ENCODE measurements at regions not wholly inside any gene's neighbourhood (a gene's known extent, or its start where the extent isn't known, plus 50 kb on each side); places are given as distances from the start of the nearest gene placed in this dataset.

DNA sequence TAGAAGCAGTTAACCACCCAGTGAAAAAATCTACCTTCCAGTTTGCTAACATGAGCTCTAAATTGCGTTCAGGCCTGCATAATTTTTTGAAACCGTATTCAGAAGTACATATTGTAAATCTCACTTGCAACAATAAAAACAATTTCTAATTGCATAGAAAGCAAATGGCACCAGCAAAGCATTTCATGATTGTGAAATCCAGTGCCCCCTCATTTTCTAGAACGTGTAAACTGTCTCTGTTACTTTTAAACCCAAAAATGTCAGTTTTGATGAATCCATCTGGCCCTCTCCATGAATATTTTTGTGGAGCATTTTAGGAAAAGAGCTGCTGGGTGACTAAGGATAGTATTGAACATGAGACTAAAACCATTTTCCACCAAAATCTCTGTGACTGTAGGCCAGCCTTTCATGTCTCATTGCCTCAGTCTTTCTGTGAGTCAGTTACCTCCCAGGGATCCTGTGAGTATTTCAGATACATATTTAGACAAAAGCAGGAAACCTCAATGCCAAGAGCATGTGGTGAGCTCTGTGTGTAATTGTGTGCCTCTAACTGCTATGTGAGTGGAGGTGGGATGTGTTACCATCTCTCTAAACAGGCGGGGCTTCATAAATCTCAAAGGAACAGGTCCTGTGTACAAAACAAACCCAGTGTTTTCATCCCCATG lies 477.8 kb upstream of the DCC start:
- TF ChIP-seq, protein P1, sequence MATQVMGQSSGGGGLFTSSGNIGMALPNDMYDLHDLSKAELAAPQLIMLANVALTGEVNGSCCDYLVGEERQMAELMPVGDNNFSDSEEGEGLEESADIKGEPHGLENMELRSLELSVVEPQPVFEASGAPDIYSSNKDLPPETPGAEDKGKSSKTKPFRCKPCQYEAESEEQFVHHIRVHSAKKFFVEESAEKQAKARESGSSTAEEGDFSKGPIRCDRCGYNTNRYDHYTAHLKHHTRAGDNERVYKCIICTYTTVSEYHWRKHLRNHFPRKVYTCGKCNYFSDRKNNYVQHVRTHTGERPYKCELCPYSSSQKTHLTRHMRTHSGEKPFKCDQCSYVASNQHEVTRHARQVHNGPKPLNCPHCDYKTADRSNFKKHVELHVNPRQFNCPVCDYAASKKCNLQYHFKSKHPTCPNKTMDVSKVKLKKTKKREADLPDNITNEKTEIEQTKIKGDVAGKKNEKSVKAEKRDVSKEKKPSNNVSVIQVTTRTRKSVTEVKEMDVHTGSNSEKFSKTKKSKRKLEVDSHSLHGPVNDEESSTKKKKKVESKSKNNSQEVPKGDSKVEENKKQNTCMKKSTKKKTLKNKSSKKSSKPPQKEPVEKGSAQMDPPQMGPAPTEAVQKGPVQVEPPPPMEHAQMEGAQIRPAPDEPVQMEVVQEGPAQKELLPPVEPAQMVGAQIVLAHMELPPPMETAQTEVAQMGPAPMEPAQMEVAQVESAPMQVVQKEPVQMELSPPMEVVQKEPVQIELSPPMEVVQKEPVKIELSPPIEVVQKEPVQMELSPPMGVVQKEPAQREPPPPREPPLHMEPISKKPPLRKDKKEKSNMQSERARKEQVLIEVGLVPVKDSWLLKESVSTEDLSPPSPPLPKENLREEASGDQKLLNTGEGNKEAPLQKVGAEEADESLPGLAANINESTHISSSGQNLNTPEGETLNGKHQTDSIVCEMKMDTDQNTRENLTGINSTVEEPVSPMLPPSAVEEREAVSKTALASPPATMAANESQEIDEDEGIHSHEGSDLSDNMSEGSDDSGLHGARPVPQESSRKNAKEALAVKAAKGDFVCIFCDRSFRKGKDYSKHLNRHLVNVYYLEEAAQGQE (IDR thresholded peaks at IDR 0.05; ENCODE audit: insufficient replicate concordance, low read depth), result no peak
- TF ChIP-seq, protein P2, sequence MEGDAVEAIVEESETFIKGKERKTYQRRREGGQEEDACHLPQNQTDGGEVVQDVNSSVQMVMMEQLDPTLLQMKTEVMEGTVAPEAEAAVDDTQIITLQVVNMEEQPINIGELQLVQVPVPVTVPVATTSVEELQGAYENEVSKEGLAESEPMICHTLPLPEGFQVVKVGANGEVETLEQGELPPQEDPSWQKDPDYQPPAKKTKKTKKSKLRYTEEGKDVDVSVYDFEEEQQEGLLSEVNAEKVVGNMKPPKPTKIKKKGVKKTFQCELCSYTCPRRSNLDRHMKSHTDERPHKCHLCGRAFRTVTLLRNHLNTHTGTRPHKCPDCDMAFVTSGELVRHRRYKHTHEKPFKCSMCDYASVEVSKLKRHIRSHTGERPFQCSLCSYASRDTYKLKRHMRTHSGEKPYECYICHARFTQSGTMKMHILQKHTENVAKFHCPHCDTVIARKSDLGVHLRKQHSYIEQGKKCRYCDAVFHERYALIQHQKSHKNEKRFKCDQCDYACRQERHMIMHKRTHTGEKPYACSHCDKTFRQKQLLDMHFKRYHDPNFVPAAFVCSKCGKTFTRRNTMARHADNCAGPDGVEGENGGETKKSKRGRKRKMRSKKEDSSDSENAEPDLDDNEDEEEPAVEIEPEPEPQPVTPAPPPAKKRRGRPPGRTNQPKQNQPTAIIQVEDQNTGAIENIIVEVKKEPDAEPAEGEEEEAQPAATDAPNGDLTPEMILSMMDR (IDR thresholded peaks at IDR 0.05; ENCODE audit: insufficient read depth, low read length), result no peak
- TF ChIP-seq POLR2AphosphoS5 (IDR thresholded peaks at IDR 0.05; ENCODE audit: low read depth), result no peak
- no peak for TF ChIP-seq SPI1 (IDR thresholded peaks at IDR 0.05; ENCODE audit: borderline replicate concordance, low read depth)
- no peak for TF ChIP-seq GABPA (IDR thresholded peaks at IDR 0.05; ENCODE audit: low read depth)

Measured in HL-60 (cell line).